Fibroblast of skin of scalp (primary cell): ENCODE measurements at regions not wholly inside any gene's neighbourhood (a gene's known extent, or its start where the extent isn't known, plus 50 kb on each side); places are given as distances from the start of the nearest gene placed in this dataset.
"Not testable (repeated sequence)": the region's sequence is repeated elsewhere in the genome, so short reads cannot be mapped to it uniquely, and the experiment has no call there.

Experiments used
- DNase-seq: peaks from one replicate; pipeline ENCODE4 v3.0.0-alpha.2; 2013

- not testable (repeated sequence) for DNase-seq
These were observed 222.8 kb upstream of the CCL2 start for GRCh38 chr17:34032305-34032704.

- DNase-seq = not testable (repeated sequence)
These were observed 216.3 kb upstream of the CCL2 start for GRCh38 chr17:34038786-34039185.

- DNase-seq = not testable (repeated sequence)
These were observed 215.9 kb upstream of the CCL2 start for GRCh38 chr17:34039213-34039612.

DNA sequence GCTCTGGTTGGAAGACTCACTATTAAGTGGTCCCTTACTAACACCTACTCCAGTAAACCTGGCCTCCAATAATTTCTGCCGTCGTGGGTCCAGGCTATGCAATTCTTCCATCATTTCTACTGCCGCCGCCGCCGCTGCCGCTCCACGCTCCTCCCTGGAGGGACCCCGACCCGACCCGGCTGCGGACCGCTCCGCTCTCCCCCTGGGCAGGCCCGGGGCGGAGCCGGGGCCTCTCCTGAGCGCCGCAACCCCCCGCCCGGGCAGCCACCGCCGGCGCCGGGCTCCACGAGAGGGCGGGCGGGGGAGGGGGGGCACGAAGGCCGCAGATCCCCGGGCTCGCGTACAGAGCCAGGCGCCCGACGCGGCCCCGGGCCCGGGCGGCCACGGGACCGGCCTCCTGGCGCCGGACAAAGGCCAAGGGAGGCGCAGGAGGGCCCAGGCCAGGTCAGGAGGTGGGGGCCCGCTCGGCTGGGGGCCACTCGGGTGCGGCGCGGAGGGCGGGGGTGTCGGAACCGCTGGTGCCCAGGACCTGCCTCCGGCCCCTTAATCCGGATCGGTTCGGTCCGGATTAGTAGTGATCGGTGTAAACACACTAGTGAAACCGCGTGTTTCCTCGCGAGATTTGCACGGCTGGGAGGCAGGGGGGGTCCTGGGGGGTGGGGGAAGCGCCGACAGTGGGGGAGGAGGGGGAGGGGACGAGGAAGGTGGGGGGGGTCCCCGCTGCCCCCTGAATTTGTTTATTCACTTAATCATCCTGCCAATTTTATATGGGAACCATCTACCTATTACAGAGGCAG is 215.1 kb upstream of the CCL2 start:
- peak; percentile 11 for DNase-seq

DNA sequence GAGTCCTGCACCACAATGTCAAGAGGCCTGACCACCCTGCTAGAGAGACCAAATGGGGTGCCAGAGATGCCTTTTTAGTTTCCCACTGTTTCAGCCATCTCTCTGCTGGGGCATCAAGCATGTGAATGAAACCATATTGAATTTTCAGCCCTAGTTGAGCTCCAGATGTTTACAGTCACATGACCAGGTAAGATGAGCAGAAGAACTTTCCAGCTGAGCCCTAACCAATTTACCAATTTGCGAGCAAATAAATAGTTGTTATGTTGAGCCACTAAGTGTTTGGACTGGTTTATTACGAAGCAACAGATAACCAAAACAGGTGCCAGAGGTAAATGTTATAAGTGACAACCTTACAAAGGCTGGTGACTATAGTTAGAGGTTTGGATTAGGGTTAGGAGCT is 209.1 kb upstream of the CCL2 start:
- DNase-seq = no peak

- no peak for DNase-seq
These were observed 204.0 kb upstream of the CCL2 start for GRCh38 chr17:34051046-34051445.

GRCh38 chr17:34054495-34054894 is 200.6 kb upstream of the CCL2 start:
- DNase-seq = no peak

GRCh38 chr17:34055606-34056005 is 199.5 kb upstream of the CCL2 start:
- no peak for DNase-seq

- DNase-seq = no peak
These were observed 195.5 kb upstream of the CCL2 start for GRCh38 chr17:34059423-34060220.

GRCh38 chr17:34066528-34066927 is 188.6 kb upstream of the CCL2 start:
- no peak for DNase-seq

GRCh38 chr17:34067011-34067410 is 188.1 kb upstream of the CCL2 start:
- DNase-seq = no peak

DNA sequence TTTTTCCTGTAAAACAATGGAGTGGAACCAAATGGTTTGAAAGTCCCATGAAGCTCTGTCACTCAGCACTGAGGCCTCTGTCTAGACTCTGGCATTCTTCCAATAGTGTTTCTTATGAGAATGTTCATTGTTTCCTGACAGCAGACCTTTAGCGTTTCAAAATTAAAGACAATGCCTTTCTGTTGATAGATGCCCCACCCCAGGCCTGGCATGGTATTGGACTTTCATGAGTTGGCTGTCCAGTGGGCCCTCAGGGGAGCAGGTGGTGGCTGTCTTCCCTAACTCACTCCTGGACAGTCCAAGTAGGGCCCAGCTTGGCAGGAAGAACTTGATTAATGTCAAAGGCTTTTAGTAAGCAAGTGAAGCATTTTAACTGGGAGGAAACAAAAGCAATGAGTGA is 186.5 kb upstream of the CCL2 start:
- DNase-seq = no peak

GRCh38 chr17:34070712-34071111 is 184.4 kb upstream of the CCL2 start:
- no peak for DNase-seq

- DNase-seq = no peak
These were observed 183.1 kb upstream of the CCL2 start for GRCh38 chr17:34071886-34072420.

DNA sequence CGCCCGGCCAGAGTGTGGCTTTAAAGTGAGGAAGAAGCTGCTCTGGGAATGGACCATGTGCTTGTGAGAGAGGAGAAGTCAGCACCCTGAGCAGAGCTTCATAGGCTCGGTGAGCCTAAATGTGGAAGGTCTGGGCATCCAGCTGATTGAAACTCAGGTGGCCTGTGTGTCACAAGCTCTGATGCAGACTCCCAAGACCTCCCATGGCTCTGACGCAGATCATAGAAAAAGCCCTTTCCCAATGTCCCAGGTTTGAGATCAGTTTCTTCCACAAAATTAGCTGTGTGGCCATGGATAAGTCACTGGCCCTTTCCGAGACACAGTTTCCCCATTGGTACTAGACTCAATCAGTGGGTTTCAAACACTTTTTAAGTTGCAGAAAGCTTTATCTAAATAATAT is 180.0 kb upstream of the CCL2 start:
- no peak for DNase-seq

- no peak for DNase-seq
These were observed 178.1 kb upstream of the CCL2 start for GRCh38 chr17:34076743-34077631.

GRCh38 chr17:34081269-34081668 is 173.8 kb upstream of the CCL2 start:
- DNase-seq = no peak

DNA sequence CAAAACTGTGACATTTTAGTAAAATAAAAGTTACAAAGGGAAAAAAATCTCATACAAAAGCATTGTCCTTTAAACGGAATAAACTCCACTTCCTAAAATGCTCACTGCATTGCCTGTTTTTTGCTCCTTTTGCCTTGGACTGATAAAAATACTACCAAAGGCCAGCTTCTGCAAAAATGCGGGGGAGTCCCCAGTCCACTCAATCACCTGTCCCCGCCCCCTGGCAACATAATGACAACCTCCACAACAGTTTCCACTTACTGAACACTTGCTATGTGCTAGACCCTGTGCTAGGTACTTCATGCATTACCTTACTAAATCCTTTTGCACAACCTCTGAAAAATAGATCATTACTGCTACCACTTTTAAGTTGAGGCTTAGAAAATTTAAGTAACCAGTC is 172.7 kb upstream of the CCL2 start:
- DNase-seq = no peak

GRCh38 chr17:34089042-34089441 is 166.0 kb upstream of the CCL2 start:
- DNase-seq = not testable (repeated sequence)

DNA sequence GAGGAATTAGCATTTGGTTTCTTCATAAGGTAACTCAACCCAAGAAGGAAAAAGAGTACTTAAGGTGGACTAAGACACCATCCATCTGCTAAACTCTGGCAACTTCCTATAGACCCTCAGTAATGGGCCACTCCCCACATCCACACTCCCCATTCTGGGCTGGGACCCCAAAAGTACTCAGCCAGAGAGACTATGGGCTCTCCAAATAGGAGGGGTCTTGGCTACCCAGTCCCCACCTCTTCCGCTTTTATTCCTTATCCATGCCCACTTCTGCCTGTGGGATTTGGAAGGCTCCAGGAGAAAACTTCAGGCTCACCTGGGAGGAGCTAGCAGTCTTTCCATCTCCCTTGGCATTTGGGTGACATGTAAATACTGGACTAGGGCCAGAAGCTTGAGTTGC is 164.5 kb upstream of the CCL2 start:
- no peak for DNase-seq

DNA sequence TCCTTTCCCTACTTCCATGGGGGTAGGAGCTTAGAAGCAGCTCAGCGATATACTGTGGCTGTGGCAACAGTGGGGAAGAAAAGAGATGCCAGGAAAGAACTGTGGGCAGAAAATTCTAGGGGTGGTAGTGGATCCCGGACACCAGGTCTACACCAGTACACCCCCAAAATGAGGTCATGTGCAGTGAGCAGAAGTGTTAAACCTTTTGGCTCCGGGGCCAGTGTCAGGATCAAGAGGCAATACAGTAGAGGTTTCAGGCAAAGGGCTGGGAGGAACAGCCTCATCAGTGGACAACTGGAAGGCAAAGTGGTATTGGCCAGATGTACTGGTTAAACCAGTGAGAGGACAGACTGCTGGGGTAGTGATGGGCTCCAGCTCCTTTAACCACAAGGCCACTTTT is 163.1 kb upstream of the CCL2 start:
- no peak for DNase-seq

DNA sequence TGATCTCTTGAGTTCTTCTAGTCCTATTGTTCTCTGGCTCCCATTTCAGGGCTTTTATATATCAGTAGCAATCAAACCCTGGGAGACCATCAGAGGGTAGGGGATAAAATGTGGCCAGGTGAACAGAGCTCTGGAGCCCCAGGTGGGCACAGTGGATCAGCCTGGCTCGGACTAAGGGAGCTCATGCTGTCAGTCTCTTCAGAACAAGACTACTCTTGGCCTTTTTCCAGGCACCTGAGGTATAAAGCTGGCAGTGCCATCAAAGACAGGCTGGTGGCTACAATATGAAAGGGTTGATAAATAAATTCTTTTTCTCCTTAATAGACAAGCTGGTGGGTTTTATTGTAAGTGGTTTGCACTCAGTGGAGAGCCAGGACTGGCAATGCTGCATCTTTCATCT is 160.0 kb upstream of the CCL2 start:
- no peak for DNase-seq

DNA sequence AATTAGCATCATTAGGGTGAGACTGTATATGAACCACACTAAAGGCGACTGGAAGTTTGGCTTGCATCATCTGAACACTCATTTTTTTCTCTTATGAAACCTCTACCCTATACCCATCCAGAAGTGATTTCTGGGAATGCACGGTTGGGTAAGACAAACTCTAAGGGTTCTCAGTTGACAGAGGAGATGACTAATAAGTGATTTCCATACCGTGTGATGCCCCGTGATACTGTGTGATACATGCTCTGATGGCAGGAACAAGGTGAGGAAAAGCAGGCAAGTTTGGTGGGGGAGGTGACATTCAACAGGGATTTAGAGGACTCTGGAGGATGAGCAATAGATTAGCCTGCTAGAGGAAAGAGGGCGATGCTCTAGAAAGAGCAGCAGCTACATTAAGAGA is 156.4 kb upstream of the CCL2 start:
- DNase-seq = no peak
